GM12878 (cell line): ENCODE measurements at regions not wholly inside any gene's neighbourhood (a gene's known extent, or its start where the extent isn't known, plus 50 kb on each side); places are given as distances from the start of the nearest gene placed in this dataset.

ENCODE experiments used
- CEBPB ChIP-seq, 2 experiments: fragments of 150-350 bp in 1 of 2; IDR thresholded peaks; 2 replicates each; pipeline ENCODE4 v1.6.1; 2012 to 2014; ENCODE audit warnings: low read depth in 2 of 2, low read length in 2 of 2, borderline replicate concordance in 1 of 2, inconsistent platforms in 1 of 2
- FOXM1 ChIP-seq: IDR thresholded peaks from 2 replicates; pipeline ENCODE4 v1.6.1; 2012; ENCODE audit warnings: low read depth, mild to moderate bottlenecking, inconsistent platforms, low read length, moderate library complexity
- JUND ChIP-seq: IDR thresholded peaks from 2 replicates; pipeline ENCODE4 v1.6.1; 2012; ENCODE audit warnings: low read depth, mild to moderate bottlenecking, low read length, improper control_type of control experiment, moderate library complexity
- POLR2AphosphoS5 ChIP-seq: IDR thresholded peaks from 2 replicates; pipeline ENCODE4 v1.6.1; 2011; ENCODE audit warnings: mild to moderate bottlenecking, low read length, inconsistent platforms
- RFX5 ChIP-seq: IDR thresholded peaks from 2 replicates; pipeline ENCODE4 v1.6.1; 2011; ENCODE audit warnings: low read depth, low read length, improper control_type of control experiment
- SMC3 ChIP-seq: IDR thresholded peaks from 2 replicates; pipeline ENCODE4 v1.6.1; 2011; ENCODE audit warnings: low read length, improper control_type of control experiment, borderline replicate concordance
- SREBF1 ChIP-seq: IDR thresholded peaks from 2 replicates; pipeline ENCODE4 v1.6.1; 2012; ENCODE audit warnings: mild to moderate bottlenecking, low read length
- STAT3 ChIP-seq: IDR thresholded peaks from 2 replicates; pipeline ENCODE4 v1.6.1; 2011; ENCODE audit warnings: low read depth, low read length, improper control_type of control experiment
- TF ChIP-seq, protein P1 (sequence below), 3 experiments: IDR thresholded peaks in 2 of 3; conservative IDR thresholded peaks in 1 of 3; 2 replicates each; pipeline ENCODE4 v1.5.1; 2011; ENCODE audit warnings: low read depth in 3 of 3, low read length in 3 of 3, mild to moderate bottlenecking in 3 of 3, control low read depth in 2 of 3, moderate library complexity in 2 of 3, inconsistent platforms in 1 of 3, mixed read lengths in 1 of 3; ENCODE audit not compliant: control insufficient read depth in 2 of 3, insufficient read depth in 1 of 3; ENCODE audit errors: extremely low read depth in 1 of 3
- TF ChIP-seq, protein P2 (sequence below): IDR thresholded peaks from 2 replicates; pipeline ENCODE4 v1.6.1; 2012; ENCODE audit warnings: low read depth, low read length, improper control_type of control experiment

DNA sequence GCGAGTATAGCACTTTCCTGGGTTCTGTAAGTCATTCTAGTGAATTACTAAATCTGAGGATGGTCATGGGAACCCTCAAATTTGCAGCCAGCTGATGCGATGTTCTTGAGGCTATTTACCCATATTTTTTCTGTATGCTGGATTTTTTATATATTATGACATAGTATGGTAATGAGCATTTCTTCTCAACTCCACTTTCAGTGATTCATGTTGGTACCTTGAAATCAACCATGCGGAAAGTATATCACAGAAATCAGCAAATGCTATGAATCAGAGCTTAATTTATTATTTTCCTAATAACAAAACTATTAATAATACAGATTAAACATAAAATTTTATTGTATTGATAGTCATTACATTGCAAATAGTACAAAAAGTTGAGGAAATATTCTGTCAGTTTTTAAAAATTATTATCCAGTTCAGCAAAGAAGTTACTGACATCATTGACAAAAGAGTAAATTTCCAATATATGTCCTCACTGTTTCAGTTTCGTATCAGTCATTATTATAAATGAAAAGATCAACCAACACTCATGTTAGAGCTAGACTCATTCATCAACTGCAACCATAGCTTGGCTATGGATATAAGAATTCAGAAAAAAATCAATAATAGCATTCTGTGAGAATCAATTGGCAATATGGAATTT is 164.3 kb upstream of the SETMAR start:
- TF ChIP-seq, protein P1, sequence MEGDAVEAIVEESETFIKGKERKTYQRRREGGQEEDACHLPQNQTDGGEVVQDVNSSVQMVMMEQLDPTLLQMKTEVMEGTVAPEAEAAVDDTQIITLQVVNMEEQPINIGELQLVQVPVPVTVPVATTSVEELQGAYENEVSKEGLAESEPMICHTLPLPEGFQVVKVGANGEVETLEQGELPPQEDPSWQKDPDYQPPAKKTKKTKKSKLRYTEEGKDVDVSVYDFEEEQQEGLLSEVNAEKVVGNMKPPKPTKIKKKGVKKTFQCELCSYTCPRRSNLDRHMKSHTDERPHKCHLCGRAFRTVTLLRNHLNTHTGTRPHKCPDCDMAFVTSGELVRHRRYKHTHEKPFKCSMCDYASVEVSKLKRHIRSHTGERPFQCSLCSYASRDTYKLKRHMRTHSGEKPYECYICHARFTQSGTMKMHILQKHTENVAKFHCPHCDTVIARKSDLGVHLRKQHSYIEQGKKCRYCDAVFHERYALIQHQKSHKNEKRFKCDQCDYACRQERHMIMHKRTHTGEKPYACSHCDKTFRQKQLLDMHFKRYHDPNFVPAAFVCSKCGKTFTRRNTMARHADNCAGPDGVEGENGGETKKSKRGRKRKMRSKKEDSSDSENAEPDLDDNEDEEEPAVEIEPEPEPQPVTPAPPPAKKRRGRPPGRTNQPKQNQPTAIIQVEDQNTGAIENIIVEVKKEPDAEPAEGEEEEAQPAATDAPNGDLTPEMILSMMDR (IDR thresholded peaks at IDR 0.05 in 2 of 3, conservative IDR thresholded peaks at IDR 0.05 in 1 of 3; ENCODE audit: control insufficient read depth in 2 of 3, extremely low read depth in 1 of 3, insufficient read depth in 1 of 3, low read depth in 3 of 3, low read length in 3 of 3): no peak
- TF ChIP-seq, protein P2, sequence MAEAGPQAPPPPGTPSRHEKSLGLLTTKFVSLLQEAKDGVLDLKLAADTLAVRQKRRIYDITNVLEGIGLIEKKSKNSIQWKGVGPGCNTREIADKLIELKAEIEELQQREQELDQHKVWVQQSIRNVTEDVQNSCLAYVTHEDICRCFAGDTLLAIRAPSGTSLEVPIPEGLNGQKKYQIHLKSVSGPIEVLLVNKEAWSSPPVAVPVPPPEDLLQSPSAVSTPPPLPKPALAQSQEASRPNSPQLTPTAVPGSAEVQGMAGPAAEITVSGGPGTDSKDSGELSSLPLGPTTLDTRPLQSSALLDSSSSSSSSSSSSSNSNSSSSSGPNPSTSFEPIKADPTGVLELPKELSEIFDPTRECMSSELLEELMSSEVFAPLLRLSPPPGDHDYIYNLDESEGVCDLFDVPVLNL: no peak
- TF ChIP-seq POLR2AphosphoS5 (no peak), SMC3 (no peak), SREBF1 (no peak), STAT3 (no peak), CEBPB (IDR thresholded peaks at IDR 0.05; ENCODE audit: borderline replicate concordance in 1 of 2, low read depth in 2 of 2, low read length in 2 of 2) (no peak), JUND (no peak), FOXM1 (no peak; the same call in 1 of the 2 replicates), RFX5 (no peak)
